H1 (cell line): ENCODE measurements at regions not wholly inside any gene's neighbourhood (a gene's known extent, or its start where the extent isn't known, plus 50 kb on each side); places are given as distances from the start of the nearest gene placed in this dataset.

ENCODE experiments used
- CTCF ChIA-PET: fragments of 300-600 bp; sonication (Branson Sonifier 250); formaldehyde crosslinking; loops from one replicate; lab custom pipeline; 2021; ENCODE audit not compliant: partially characterized antibody; lab: Charles Lee
- POLR2A ChIA-PET: fragments of 300-600 bp; sonication (Branson Sonifier 250); formaldehyde crosslinking; loops from one replicate; lab custom pipeline; 2021; ENCODE audit warnings: inconsistent platforms; ENCODE audit not compliant: partially characterized antibody; lab: Charles Lee
- DNase-seq, 2 experiments: peaks; one replicate each; pipeline versions ENCODE4 v3.0.0 to v3.0.0-alpha.2; 2010 to 2022; ENCODE audit warnings: low spot score in 2 of 2, low read depth in 1 of 2, mixed read lengths in 1 of 2
- FAIRE-seq: peaks from 2 replicates; lab custom pipeline; 2011; peaks lifted over from hg19 to GRCh38; lab: Jason Lieb, UNC
- H2AFZ ChIP-seq: 2 replicates; pipeline ENCODE4 v1.8.1; 2012; ENCODE audit warnings: low read length, inconsistent platforms
- H2AK5ac ChIP-seq: 2 replicates; pipeline ENCODE4 v1.6.1; 2013; ENCODE audit warnings: low read depth, low read length
- H2BK120ac ChIP-seq: replicated peaks from 2 replicates; pipeline ENCODE3; 2013; ENCODE audit warnings: low read depth, low read length, inconsistent platforms
- H2BK12ac ChIP-seq: 2 replicates; pipeline ENCODE4 v1.6.1; 2013; ENCODE audit warnings: low read depth, low read length
- H2BK15ac ChIP-seq: 2 replicates; pipeline ENCODE4 v1.6.1; 2013; ENCODE audit warnings: low read length
- H2BK20ac ChIP-seq: 2 replicates; pipeline ENCODE4 v1.6.1; 2013; ENCODE audit warnings: low read length
- H2BK5ac ChIP-seq: 2 replicates; pipeline ENCODE4 v1.6.1; 2013; ENCODE audit warnings: low read depth, low read length
- H3K14ac ChIP-seq: 2 replicates; pipeline ENCODE4 v1.6.1; 2013; ENCODE audit warnings: inconsistent platforms; ENCODE audit not compliant: insufficient read length
- H3K18ac ChIP-seq: 2 replicates; pipeline ENCODE4 v1.6.1; 2013; ENCODE audit warnings: low read length; ENCODE audit errors: extremely low read depth
- H3K23ac ChIP-seq: 2 replicates; pipeline ENCODE4 v1.6.1; 2013; ENCODE audit warnings: inconsistent platforms; ENCODE audit not compliant: insufficient read length
- H3K23me2 ChIP-seq: 2 replicates; pipeline ENCODE4 v1.6.1; 2013; ENCODE audit warnings: low read depth, low read length
- H3K27ac ChIP-seq: 2 replicates; pipeline ENCODE4 v1.6.1; 2011; ENCODE audit warnings: low read depth, low read length, inconsistent platforms
- H3K27me3 ChIP-seq, 4 experiments: replicated peaks in 1 of 4; 1 replicate in 1 of 4; 2 replicates in 3 of 4; pipeline versions ENCODE4 v1.6.1 to v1.8.1; 2011 to 2013; ENCODE audit warnings: low read length in 3 of 4, mild to moderate bottlenecking in 3 of 4, inconsistent platforms in 2 of 4, mixed read lengths in 2 of 4, moderate library complexity in 1 of 4; ENCODE audit not compliant: control insufficient read depth in 3 of 4, insufficient read depth in 3 of 4; ENCODE audit errors: extremely low read depth in 1 of 4
- H3K36me3 ChIP-seq, 4 experiments: 2 replicates each; pipeline versions ENCODE4 v1.6.1 to v1.8.1; 2011 to 2013; ENCODE audit warnings: mild to moderate bottlenecking in 4 of 4, low read length in 3 of 4, moderate library complexity in 2 of 4, control low read depth in 1 of 4, inconsistent platforms in 1 of 4; ENCODE audit not compliant: insufficient read depth in 4 of 4, control insufficient read depth in 2 of 4
- H3K4ac ChIP-seq: replicated peaks from 2 replicates; pipeline ENCODE3; 2013; ENCODE audit warnings: low read length, low read depth, mixed read lengths, inconsistent platforms; ENCODE audit not compliant: insufficient read length
- H3K4me1 ChIP-seq, 4 experiments: replicated peaks in 1 of 4; 1 replicate in 1 of 4; 2 replicates in 3 of 4; pipeline versions ENCODE4 v1.6.1 to v1.8.1; 2011 to 2013; ENCODE audit warnings: low read length in 3 of 4, inconsistent platforms in 2 of 4, mixed read lengths in 1 of 4; ENCODE audit not compliant: insufficient read depth in 4 of 4, control insufficient read depth in 3 of 4
- H3K4me2 ChIP-seq, 2 experiments: 2 replicates each; pipeline versions ENCODE4 v1.6.1 to v1.8.1; 2011 to 2013; ENCODE audit warnings: low read depth in 2 of 2, low read length in 2 of 2, control low read depth in 1 of 2, inconsistent platforms in 1 of 2, mild to moderate bottlenecking in 1 of 2; ENCODE audit not compliant: insufficient read depth in 1 of 2
- H3K4me3 ChIP-seq, 4 experiments: fragments of 200-600, 300-600 bp in 1 of 4; sonication (generic), shearing (Covaris generic), sonication (Bioruptor Twin) in 1 of 4; 2 replicates each; pipeline versions ENCODE4 v1.5.1 to v1.8.1; 2011 to 2016; ENCODE audit warnings: low read length in 4 of 4, low read depth in 3 of 4, control low read depth in 2 of 4, inconsistent platforms in 2 of 4, mild to moderate bottlenecking in 2 of 4, mixed read lengths in 1 of 4, moderate library complexity in 1 of 4; ENCODE audit not compliant: insufficient read depth in 2 of 4; ENCODE audit errors: extremely low read depth in 1 of 4
- H3K56ac ChIP-seq: replicated peaks from 2 replicates; pipeline ENCODE3; 2013; ENCODE audit warnings: low read depth, mild to moderate bottlenecking, mixed read lengths, low read length, inconsistent platforms; ENCODE audit not compliant: insufficient read length
- H3K79me1 ChIP-seq: 2 replicates; pipeline ENCODE4 v1.6.1; 2013; ENCODE audit warnings: low read depth, low read length, control low read depth
- H3K79me2 ChIP-seq, 2 experiments: 2 replicates each; pipeline versions ENCODE4 v1.6.1 to v1.8.1; 2012 to 2013; ENCODE audit warnings: low read length in 2 of 2, mild to moderate bottlenecking in 2 of 2, inconsistent platforms in 1 of 2; ENCODE audit not compliant: insufficient read depth in 2 of 2, control insufficient read depth in 1 of 2
- H3K9ac ChIP-seq, 4 experiments: replicated peaks in 1 of 4; 1 replicate in 1 of 4; 2 replicates in 3 of 4; pipeline versions ENCODE4 v1.6.1 to v1.8.1; 2011 to 2013; ENCODE audit warnings: low read depth in 3 of 4, low read length in 3 of 4, control low read depth in 2 of 4, mild to moderate bottlenecking in 2 of 4, moderate library complexity in 2 of 4, inconsistent platforms in 1 of 4; ENCODE audit errors: extremely low read depth in 1 of 4
- H3K9me3 ChIP-seq, 2 experiments: 2 replicates each; pipeline versions ENCODE4 v1.6.1 to v1.8.1; 2012 to 2013; ENCODE audit warnings: mild to moderate bottlenecking in 2 of 2, moderate library complexity in 2 of 2, control low read depth in 1 of 2, inconsistent platforms in 1 of 2, low read depth in 1 of 2, low read length in 1 of 2, mixed read lengths in 1 of 2; ENCODE audit not compliant: insufficient read depth in 2 of 2
- H4K20me1 ChIP-seq, 2 experiments: replicated peaks in 1 of 2; 2 replicates each; pipeline versions ENCODE3 to v1.8.1; 2011 to 2013; ENCODE audit warnings: inconsistent platforms in 2 of 2, low read length in 2 of 2, mild to moderate bottlenecking in 1 of 2; ENCODE audit not compliant: insufficient read depth in 2 of 2, control insufficient read depth in 1 of 2
- H4K5ac ChIP-seq: 2 replicates; pipeline ENCODE4 v1.6.1; 2013; ENCODE audit warnings: low read length, low read depth, mixed read lengths, inconsistent platforms; ENCODE audit not compliant: insufficient read length
- H4K8ac ChIP-seq: 2 replicates; pipeline ENCODE4 v1.8.0; 2013; ENCODE audit warnings: mild to moderate bottlenecking, moderate library complexity, low read length, inconsistent platforms; ENCODE audit not compliant: insufficient read depth; ENCODE audit errors: extremely low read depth
- H4K91ac ChIP-seq: replicated peaks from 2 replicates; pipeline ENCODE3; 2013; ENCODE audit warnings: low read length, mixed read lengths, inconsistent platforms; ENCODE audit not compliant: insufficient read length
- CTBP2 ChIP-seq: IDR thresholded peaks from 2 replicates; pipeline ENCODE4 v1.7.0; 2011; ENCODE audit warnings: borderline replicate concordance, mild to moderate bottlenecking, moderate library complexity, mixed read lengths, low read length; ENCODE audit not compliant: insufficient read depth, insufficient read length
- NANOG ChIP-seq: IDR thresholded peaks from 2 replicates; pipeline ENCODE4 v1.6.1; 2011; ENCODE audit warnings: low read length, low read depth, mild to moderate bottlenecking, inconsistent platforms; ENCODE audit not compliant: insufficient read depth, poor library complexity, severe bottlenecking
- RAD21 ChIP-seq, 2 experiments: IDR thresholded peaks in 1 of 2; conservative IDR thresholded peaks in 1 of 2; 2 replicates each; pipeline ENCODE4 v1.6.1; 2011; ENCODE audit warnings: low read depth in 2 of 2, low read length in 2 of 2, improper control_type of control experiment in 1 of 2, inconsistent platforms in 1 of 2, mild to moderate bottlenecking in 1 of 2, moderate library complexity in 1 of 2

GRCh38 chr14:76272774-76273173 lies 103.2 kb upstream of the ESRRB start:
- H3K23ac ChIP-seq: no peak overlapping the region
- H3K9me3 ChIP-seq: no peaks in the 10 kb centered on the region
- no peak overlapping the region for H3K14ac ChIP-seq
- H3K79me1 ChIP-seq: no peaks in the 10 kb centered on the region
- no peak overlapping the region for H4K5ac ChIP-seq
- no peak overlapping the region for H3K4me3 ChIP-seq
- no peak for TF ChIP-seq CTBP2
- no peak for TF ChIP-seq NANOG
- no peak for TF ChIP-seq RAD21 (IDR thresholded peaks at IDR 0.05 in 1 of 2, conservative IDR thresholded peaks at IDR 0.05 in 1 of 2; ENCODE audit: low read depth in 2 of 2, low read length in 2 of 2)
- H2BK120ac ChIP-seq: no peak overlapping the region
- H3K23me2 ChIP-seq: no peaks in the 10 kb centered on the region
- H3K18ac ChIP-seq: no peak overlapping the region
- H3K56ac ChIP-seq: no peak overlapping the region
- no peak overlapping the region for H2AK5ac ChIP-seq
- no peak overlapping the region for H4K91ac ChIP-seq
- H3K4me1 ChIP-seq: no peaks in the 10 kb centered on the region
- no peak overlapping the region for H3K9ac ChIP-seq
- no peak overlapping the region for H2BK5ac ChIP-seq
- POLR2A ChIA-PET: no interaction called here
- no peak overlapping the region for H3K4me2 ChIP-seq
- H3K4ac ChIP-seq: no peak overlapping the region
- CTCF ChIA-PET: interaction anchor here (0.6 to 1.4 kb wide), 2 partner anchors 37 to 135 kb away, joined by 3 to 4 read pairs; no protein-coding TSS in a partner anchor
- FAIRE-seq (no peak), DNase-seq (no peak)
- H2BK15ac ChIP-seq: no peak overlapping the region
- H2BK20ac ChIP-seq: no peak overlapping the region
- H4K8ac ChIP-seq: no peak overlapping the region
- H3K27ac ChIP-seq: no peak overlapping the region
- peaks cover 0 to 2% (median 0%) of the 10 kb centered on the region in 4 experiments; a peak in 1 of 7 replicates for H3K27me3 ChIP-seq
- no peak overlapping the region; the same call in 1 of the 2 replicates for H2AFZ ChIP-seq
- H4K20me1 ChIP-seq: no peaks in the 10 kb centered on the region
- no peak overlapping the region for H2BK12ac ChIP-seq
- H3K79me2 ChIP-seq: no peaks in the 10 kb centered on the region
- no peaks in the 10 kb centered on the region for H3K36me3 ChIP-seq
